ENCODE measurements at regions not wholly inside any gene's neighbourhood (a gene's known extent, or its start where the extent isn't known, plus 50 kb on each side); places are given as distances from the start of the nearest gene placed in this dataset. TPM values are rescaled to one million over a fixed set of nuclear protein-coding genes. Genes with fewer than 3 reads are reported as not detected.

DNA sequence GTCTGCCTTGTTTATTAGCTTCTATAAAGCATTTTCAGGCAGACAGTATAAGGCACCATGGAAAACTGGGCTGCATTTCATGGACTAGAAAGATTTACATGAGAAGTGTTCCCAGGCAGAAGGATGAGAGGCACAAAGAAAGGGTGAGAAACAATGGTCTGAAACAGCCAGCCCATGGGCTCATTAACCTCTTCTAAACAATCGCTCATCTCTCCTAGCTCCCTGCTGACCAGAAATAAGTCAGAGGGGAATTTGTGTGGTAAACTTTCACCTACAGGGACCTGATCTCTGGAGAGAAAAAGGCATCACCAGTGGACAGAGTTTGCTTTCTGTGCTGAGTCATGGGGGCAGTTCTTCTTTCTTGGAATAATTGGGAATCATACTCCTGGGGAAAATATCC lies 51.8 kb upstream of the KIRREL3 start:
- Histone ChIP-seq H3K36me3 (replicated peaks in 1 of 2; ENCODE audit: control extremely low read depth in 1 of 2, control insufficient read depth in 1 of 2, extremely low read depth in 1 of 2, insufficient read depth in 2 of 2, low read length in 1 of 2) (no peaks in the 10 kb centered on the region), H3K4me3 (ENCODE audit: control extremely low read depth in 1 of 5, extremely low read depth in 1 of 5, insufficient read depth in 1 of 5, low read depth in 2 of 5, low read length in 4 of 5) (no peak overlapping the region), H3K79me2 (ENCODE audit: control insufficient read depth, insufficient read depth, low read length) (no peaks in the 10 kb centered on the region), H4K20me1 (ENCODE audit: control insufficient read depth, insufficient read depth, low read length, poor library complexity, severe bottlenecking) (no peaks in the 10 kb centered on the region), H2AFZ (ENCODE audit: insufficient read depth, low read depth, low read length, poor library complexity, severe bottlenecking) (no peak overlapping the region), H3K9me3 (ENCODE audit: control extremely low read depth in 1 of 3, control insufficient read depth in 2 of 3, insufficient read depth in 1 of 3, low read length in 2 of 3) (peaks cover 0 to 6% (median 0%) of the 10 kb centered on the region in 3 donors), H3K4me1 (ENCODE audit: control insufficient read depth in 2 of 2, insufficient read depth in 2 of 2, low read length in 2 of 2) (no peaks in the 10 kb centered on the region), H3K9ac (ENCODE audit: low read length) (no peak overlapping the region), H3K27ac (ENCODE audit: low read length in 2 of 2) (no peak overlapping the region), H3K4me2 (replicated peaks; ENCODE audit: low read depth, low read length, poor library complexity, severe bottlenecking) (no peak overlapping the region), H3K27me3 (replicated peaks in 1 of 4; ENCODE audit: control extremely low read depth in 1 of 4, control insufficient read depth in 3 of 4, insufficient read depth in 4 of 4, low read length in 3 of 4) (no peaks in the 10 kb centered on the region)
- Mint-ChIP-seq H3K4me1 (no peaks in the 10 kb centered on the region), H3K9me3 (ENCODE audit: insufficient read depth) (no peaks in the 10 kb centered on the region), H3K4me3 (no peak overlapping the region), H3K27ac (no peak overlapping the region), H3K27me3 (no peaks in the 10 kb centered on the region)
- no peak for ATAC-seq (ENCODE audit: low read depth)
- no CpG with 5 or more reads among the region's 1 CpG for WGBS (ENCODE audit: insufficient coverage)
- DNase-seq = no peak
- intact Hi-C loops (cut with micrococcal nuclease) = no loop called here
- TF ChIP-seq, protein P1, sequence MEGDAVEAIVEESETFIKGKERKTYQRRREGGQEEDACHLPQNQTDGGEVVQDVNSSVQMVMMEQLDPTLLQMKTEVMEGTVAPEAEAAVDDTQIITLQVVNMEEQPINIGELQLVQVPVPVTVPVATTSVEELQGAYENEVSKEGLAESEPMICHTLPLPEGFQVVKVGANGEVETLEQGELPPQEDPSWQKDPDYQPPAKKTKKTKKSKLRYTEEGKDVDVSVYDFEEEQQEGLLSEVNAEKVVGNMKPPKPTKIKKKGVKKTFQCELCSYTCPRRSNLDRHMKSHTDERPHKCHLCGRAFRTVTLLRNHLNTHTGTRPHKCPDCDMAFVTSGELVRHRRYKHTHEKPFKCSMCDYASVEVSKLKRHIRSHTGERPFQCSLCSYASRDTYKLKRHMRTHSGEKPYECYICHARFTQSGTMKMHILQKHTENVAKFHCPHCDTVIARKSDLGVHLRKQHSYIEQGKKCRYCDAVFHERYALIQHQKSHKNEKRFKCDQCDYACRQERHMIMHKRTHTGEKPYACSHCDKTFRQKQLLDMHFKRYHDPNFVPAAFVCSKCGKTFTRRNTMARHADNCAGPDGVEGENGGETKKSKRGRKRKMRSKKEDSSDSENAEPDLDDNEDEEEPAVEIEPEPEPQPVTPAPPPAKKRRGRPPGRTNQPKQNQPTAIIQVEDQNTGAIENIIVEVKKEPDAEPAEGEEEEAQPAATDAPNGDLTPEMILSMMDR (IDR thresholded peaks at IDR 0.05) = no peak
- TF ChIP-seq EZH2 (IDR thresholded peaks at IDR 0.05; ENCODE audit: borderline replicate concordance, insufficient read depth, low read depth, low read length, poor library complexity, severe bottlenecking) = no peak
- ChIA-PET CTCF (no interaction called here), POLR2A (no interaction called here)

Small RNAs in the stretch of these regions (small RNA-seq; reads per million reads assigned to genes)
- gene RN7SKP279 (ENCODE audit: insufficient read length, low read depth, low replicate concordance) = not detected

All from B cell (primary cell).